IMR-90 (cell line): ENCODE measurements at regions not wholly inside any gene's neighbourhood (a gene's known extent, or its start where the extent isn't known, plus 50 kb on each side); places are given as distances from the start of the nearest gene placed in this dataset.

Source experiments
- BHLHE40 ChIP-seq: fragments of 150-350 bp; IDR thresholded peaks from 2 replicates; pipeline ENCODE4 v1.6.1; 2016; ENCODE audit warnings: mild to moderate bottlenecking, low read depth, low read length
- CTCF ChIP-seq: conservative IDR thresholded peaks from 2 replicates; pipeline ENCODE4 v1.5.1; 2012; ENCODE audit warnings: mild to moderate bottlenecking, low read depth, low read length, improper control_type of control experiment
- MAFK ChIP-seq: IDR thresholded peaks from 2 replicates; pipeline ENCODE4 v1.6.1; 2012; ENCODE audit warnings: low read depth, low read length, improper control_type of control experiment
- POLR2A ChIP-seq: IDR thresholded peaks from 2 replicates; pipeline ENCODE4 v1.6.1; 2012; ENCODE audit warnings: mild to moderate bottlenecking, low read depth, low read length
- RAD21 ChIP-seq: IDR thresholded peaks from 2 replicates; pipeline ENCODE4 v1.6.1; 2012; ENCODE audit warnings: low read length, improper control_type of control experiment
- RFX5 ChIP-seq: IDR thresholded peaks from 2 replicates; pipeline ENCODE4 v1.8.0; 2012; ENCODE audit warnings: low read depth, mild to moderate bottlenecking, low read length, moderate library complexity
- USF2 ChIP-seq: fragments of 150-350 bp; IDR thresholded peaks from 2 replicates; pipeline ENCODE4 v1.6.1; 2017; ENCODE audit warnings: mild to moderate bottlenecking, antibody characterized with exemption, low read length, low read depth

GRCh38 chr2:16821692-16822091 lies 156.1 kb upstream of the CYRIA start:
- TF ChIP-seq RFX5: no peak
- TF ChIP-seq CTCF: no peak
- TF ChIP-seq POLR2A: no peak
- TF ChIP-seq USF2: no peak
- TF ChIP-seq BHLHE40: no peak
- no peak for TF ChIP-seq RAD21
- no peak for TF ChIP-seq MAFK
